Retinal pigment epithelial cell (primary cell): ENCODE measurements at regions not wholly inside any gene's neighbourhood (a gene's known extent, or its start where the extent isn't known, plus 50 kb on each side); places are given as distances from the start of the nearest gene placed in this dataset.

ENCODE experiments used
- DNase-seq: peaks from one replicate; pipeline ENCODE4 v3.0.0-alpha.2; 2010; ENCODE audit warnings: low read depth
- H3K4me3 ChIP-seq: 2 replicates; pipeline ENCODE4 v1.5.1; 2011; ENCODE audit warnings: mild to moderate bottlenecking, low read length, control low read depth, moderate library complexity
- CTCF ChIP-seq: conservative IDR thresholded peaks from 2 replicates; pipeline ENCODE4 v1.5.1; 2011; ENCODE audit warnings: low read depth, low read length, control low read depth, inconsistent platforms

GRCh38 chr16:8459085-8459733 is 131.1 kb downstream of the TMEM114 start:
- no peak for DNase-seq
- TF ChIP-seq CTCF, result no peak
- H3K4me3 ChIP-seq, result no peak overlapping the region

DNA sequence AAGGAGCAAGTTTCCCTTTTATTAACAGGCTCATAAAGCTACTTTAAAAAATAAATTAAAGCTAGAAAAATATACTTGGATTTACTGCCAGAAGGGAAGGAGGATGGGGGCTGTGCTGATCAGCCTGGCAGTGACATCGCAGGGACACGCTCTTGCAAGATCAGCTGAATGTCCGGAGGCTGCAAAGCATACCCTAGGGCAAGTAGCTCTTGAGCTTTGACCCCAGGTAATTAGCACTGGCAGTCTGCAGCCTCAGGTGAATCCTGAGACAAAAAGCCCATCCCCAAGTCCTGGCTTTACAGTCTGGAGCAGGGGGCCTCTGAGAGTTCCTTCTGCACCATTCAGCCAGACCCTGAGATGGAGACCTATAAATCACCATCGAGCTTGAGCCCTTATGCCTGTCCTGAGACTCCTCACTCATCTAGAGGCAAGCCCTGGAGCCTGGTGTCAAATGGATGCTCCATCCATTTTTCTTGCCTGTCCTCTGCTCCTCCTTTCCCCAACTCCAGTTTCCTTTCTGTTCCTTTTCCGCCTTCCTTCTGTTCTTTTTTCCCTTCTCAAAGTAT is 131.7 kb downstream of the TMEM114 start:
- no peak overlapping the region for H3K4me3 ChIP-seq
- TF ChIP-seq CTCF, result no peak
- DNase-seq, result no peak

GRCh38 chr16:8453359-8453758 is 137.0 kb downstream of the TMEM114 start:
- TF ChIP-seq CTCF, result no peak
- H3K4me3 ChIP-seq, result no peak overlapping the region
- DNase-seq, result no peak

GRCh38 chr16:8452941-8453340 is 137.4 kb downstream of the TMEM114 start:
- no peak for TF ChIP-seq CTCF
- DNase-seq, result no peak
- no peak overlapping the region for H3K4me3 ChIP-seq

DNA sequence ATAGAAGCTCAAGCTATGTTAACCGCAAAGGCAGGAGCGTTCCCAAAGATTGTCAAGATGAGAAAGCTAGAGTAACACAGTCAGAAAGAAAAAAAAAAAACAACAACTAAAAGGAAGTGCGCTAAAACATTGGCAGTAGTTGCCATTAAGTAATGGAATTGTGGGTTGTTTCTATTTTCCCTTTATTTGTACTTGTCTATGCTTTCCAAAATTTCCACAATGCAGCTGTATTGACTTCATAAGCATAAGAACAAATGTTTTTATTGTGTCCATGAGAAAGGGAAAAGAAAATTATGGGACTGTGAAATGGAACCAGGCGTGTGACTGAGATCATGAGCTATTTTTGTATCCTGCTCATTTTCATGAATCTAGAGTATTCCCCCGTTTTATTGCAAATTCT is 153.4 kb downstream of the TMEM114 start:
- H3K4me3 ChIP-seq, result no peak overlapping the region
- DNase-seq, result no peak
- no peak for TF ChIP-seq CTCF

DNA sequence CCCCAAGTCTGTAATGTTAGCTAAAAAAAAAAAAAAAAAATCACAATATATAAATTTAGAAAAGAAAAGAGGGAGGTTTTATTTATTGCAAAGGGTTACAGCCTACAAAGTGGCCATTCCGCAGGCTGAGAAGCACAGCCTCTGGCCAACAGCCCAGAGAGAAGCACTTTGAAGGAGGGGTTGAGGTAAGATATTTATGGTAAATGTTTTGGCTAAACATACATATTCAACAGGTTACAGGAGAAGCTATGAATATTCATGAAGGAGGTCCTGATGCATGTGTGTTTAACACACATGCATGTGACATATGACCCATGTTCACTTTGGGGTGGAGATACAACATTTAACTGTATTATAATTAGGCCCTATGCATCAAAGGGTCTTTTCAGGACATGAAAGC is 158.5 kb downstream of the TMEM114 start:
- no peak for DNase-seq
- TF ChIP-seq CTCF, result no peak
- no peak overlapping the region for H3K4me3 ChIP-seq

DNA sequence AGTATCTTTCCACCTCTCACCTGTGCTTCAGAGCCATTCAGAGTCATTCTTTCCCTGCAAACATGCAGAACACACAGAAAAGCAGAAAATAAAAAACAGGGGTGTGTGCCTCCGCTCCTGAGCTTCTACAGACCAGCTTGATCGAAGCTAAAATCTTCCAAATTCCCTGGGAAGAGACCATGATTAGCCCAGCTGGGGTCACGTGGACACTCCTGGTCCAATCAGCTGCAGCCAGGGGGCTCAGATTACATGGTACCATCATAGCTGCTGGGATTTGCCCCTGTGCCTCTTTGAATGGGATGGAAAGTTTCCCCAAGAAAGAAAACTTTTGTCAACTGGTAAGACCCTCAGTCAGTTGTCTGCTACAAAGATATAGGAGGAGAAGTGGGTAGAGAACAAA is 159.9 kb downstream of the TMEM114 start:
- DNase-seq, result no peak
- no peak for TF ChIP-seq CTCF
- H3K4me3 ChIP-seq, result no peak overlapping the region
